Adrenal gland (tissue), 9 donors: ENCODE measurements at regions not wholly inside any gene's neighbourhood (a gene's known extent, or its start where the extent isn't known, plus 50 kb on each side); places are given as distances from the start of the nearest gene placed in this dataset.

Experiments used
- DNase-seq, 7 donors: peaks; one replicate each; pipeline ENCODE4 v3.0.0-alpha.2; 2019 to 2020
- H3K27ac ChIP-seq, 5 donors: fragments of 200-600 bp; sonication (generic) in 4 of 5; 1 replicate in 3 of 5; 2 replicates in 2 of 5; pipeline versions ENCODE4 v1.5.1 to v1.8.0; 2016 to 2020; ENCODE audit warnings: mild to moderate bottlenecking in 1 of 5
- H3K27me3 ChIP-seq: fragments of 200-600 bp; 2 replicates; pipeline ENCODE4 v1.8.0; 2021
- H3K36me3 ChIP-seq, 2 donors: fragments of 200-600 bp; replicated peaks in 1 of 2; 1 replicate in 1 of 2; 2 replicates in 1 of 2; pipeline versions ENCODE4 v1.5.1 to v1.8.0; 2018 to 2022
- H3K4me1 ChIP-seq, 2 donors: fragments of 200-600 bp; replicated peaks in 1 of 2; 1 replicate in 1 of 2; 2 replicates in 1 of 2; pipeline versions ENCODE4 v1.5.1 to v1.8.0; 2018 to 2021
- H3K4me3 ChIP-seq, 4 donors: fragments of 200-600 bp; sonication (generic) in 3 of 4; one replicate each; pipeline ENCODE4 v1.5.1; 2016 to 2018
- H3K9me3 ChIP-seq, 3 donors: fragments of 200-600 bp; sonication (generic) in 1 of 3; replicated peaks in 1 of 3; 1 replicate in 2 of 3; 2 replicates in 1 of 3; pipeline versions ENCODE4 v1.5.1 to v1.8.0; 2016 to 2021
- CTCF ChIP-seq, 6 experiments: fragments of 450-650 bp in 4 of 6; fragments of 200-600 bp in 2 of 6; sonication (generic) in 1 of 6; IDR thresholded peaks; 1 replicate in 5 of 6; 2 replicates in 1 of 6; pipeline versions ENCODE4 v1.5.1 to v1.8.0; 2016 to 2021; ENCODE audit warnings: antibody characterized with exemption in 6 of 6, mild to moderate bottlenecking in 2 of 6, moderate library complexity in 1 of 6
- POLR2A ChIP-seq, 2 donors: fragments of 450-650 bp; IDR thresholded peaks; one replicate each; pipeline ENCODE4 v1.6.1; 2017; ENCODE audit warnings: antibody characterized with exemption in 2 of 2, mild to moderate bottlenecking in 2 of 2, moderate library complexity in 1 of 2
- WGBS, 4 donors: extraction: QIAGEN DNeasy Blood & Tissue Kit in 2 of 4; methylation state at CpG; one replicate each; pipeline versions ENCODE4 v1.1.5 to v1.1.7; 2013 to 2017; 5-methylcytosine and 5-hydroxymethylcytosine counted together
- intact Hi-C, 2 donors: fragments of 100-400 bp; cut with DNase I; formaldehyde crosslinking; loops; one replicate each; pipeline versions ENCODE4 v1.14.1 to v1.15.0; 2022 to 2023
- donor health status: healthy with polysubstance abuse.
- donor health status: Bipolar disorder and iron deficiency.
- donor health status: DM: yes; HTN: yes; CAD: no.
- donor health status: DM: no; HTN: no; CAD: no.
- donor health status: DM: no; HTN: no; CAD: no.

GRCh38 chr15:62231856-62232255, 66.8 kb upstream of the C2CD4B start:
- TF ChIP-seq POLR2A (IDR thresholded peaks at IDR 0.05): no peak
- TF ChIP-seq CTCF (IDR thresholded peaks at IDR 0.05): no peak
- Histone ChIP-seq H3K36me3 (no peaks in the 10 kb centered on the region), H3K9me3 (no peaks in the 10 kb centered on the region), H3K4me1 (no peaks in the 10 kb centered on the region), H3K4me3 (no peak overlapping the region), H3K27ac (no peak overlapping the region), H3K27me3 (no peaks in the 10 kb centered on the region)
- 64 to 82% (median 78%) methylated on average over 3 of the region's 3 CpGs for WGBS, 4 donors
- no peak for DNase-seq
- intact Hi-C loops: no loop called here

GRCh38 chr15:62240121-62241096, 75.3 kb upstream of the C2CD4B start:
- no peak overlapping the region for H3K4me3 ChIP-seq
- no peaks in the 10 kb centered on the region for H3K27me3 ChIP-seq
- no peaks in the 10 kb centered on the region for H3K4me1 ChIP-seq
- TF ChIP-seq POLR2A (IDR thresholded peaks at IDR 0.05): no peak
- no peak for TF ChIP-seq CTCF (IDR thresholded peaks at IDR 0.05)
- WGBS, 4 donors: 87 to 97% (median 93%) methylated on average over 4 to 5 of the region's 5 CpGs
- peaks cover 0 to 8% (median 0%) of the 10 kb centered on the region in 3 donors for H3K9me3 ChIP-seq
- no peak overlapping the region for H3K27ac ChIP-seq
- H3K36me3 ChIP-seq: no peaks in the 10 kb centered on the region
- no peak for DNase-seq
- intact Hi-C loops: no loop called here

GRCh38 chr15:62241135-62241770, 76.2 kb upstream of the C2CD4B start:
- DNase-seq: peak in 2 of 7 donors; percentile 6 to 18
- Histone ChIP-seq H3K27me3 (no peaks in the 10 kb centered on the region), H3K4me1 (no peaks in the 10 kb centered on the region), H3K9me3 (peaks cover 0 to 8% (median 0%) of the 10 kb centered on the region in 3 donors), H3K4me3 (no peak overlapping the region), H3K36me3 (no peaks in the 10 kb centered on the region), H3K27ac (no peak overlapping the region)
- WGBS, 4 donors: 71 to 79% (median 75%) methylated on average over 3 to 5 of the region's 5 CpGs; no CpG with 5 or more reads in 1 of the 4 donors
- no peak for TF ChIP-seq POLR2A (IDR thresholded peaks at IDR 0.05)
- peak in 2 of 6 experiments; percentile 9 to 24 for TF ChIP-seq CTCF (IDR thresholded peaks at IDR 0.05)
- intact Hi-C loops: no loop called here

- Histone ChIP-seq H3K4me3 (no peak overlapping the region), H3K27me3 (no peaks in the 10 kb centered on the region), H3K27ac (no peak overlapping the region), H3K36me3 (no peaks in the 10 kb centered on the region), H3K4me1 (no peaks in the 10 kb centered on the region), H3K9me3 (peaks cover 0 to 6% (median 0%) of the 10 kb centered on the region in 3 donors)
- 61 to 71% (median 70%) methylated on average over 6 to 7 of the region's 7 CpGs for WGBS, 4 donors
- intact Hi-C loops: no loop called here
- TF ChIP-seq POLR2A (IDR thresholded peaks at IDR 0.05) (no peak), CTCF (IDR thresholded peaks at IDR 0.05) (no peak)
- no peak for DNase-seq
Observed at GRCh38 chr15:62242999-62243398, 77.9 kb upstream of the C2CD4B start.
